Esophagus squamous epithelium (tissue), 5 donors: ENCODE measurements at regions not wholly inside any gene's neighbourhood (a gene's known extent, or its start where the extent isn't known, plus 50 kb on each side); places are given as distances from the start of the nearest gene placed in this dataset.

Experiments used
- DNase-seq: peaks from one replicate; lab custom pipeline; 2025; lab: John Stamatoyannopoulos, UW
- H3K27ac ChIP-seq, 4 donors: fragments of 200-600 bp; sonication (generic); one replicate each; pipeline ENCODE4 v1.5.1; 2016 to 2019; ENCODE audit warnings: mild to moderate bottlenecking in 1 of 4
- H3K27me3 ChIP-seq, 4 donors: fragments of 200-600 bp; sonication (generic); 1 replicate in 3 of 4; 2 replicates in 1 of 4; pipeline versions ENCODE4 v1.5.1 to v1.6.0; 2017 to 2021; ENCODE audit warnings: antibody characterized with exemption in 1 of 4
- H3K36me3 ChIP-seq, 3 donors: fragments of 200-600 bp; sonication (generic); one replicate each; pipeline ENCODE4 v1.5.1; 2016 to 2019
- H3K4me1 ChIP-seq, 3 donors: fragments of 200-600 bp; sonication (generic); one replicate each; pipeline ENCODE4 v1.5.1; 2017 to 2019
- H3K4me3 ChIP-seq, 4 donors: fragments of 200-600 bp; sonication (generic); 1 replicate in 3 of 4; 2 replicates in 1 of 4; pipeline ENCODE4 v1.5.1; 2016 to 2019; ENCODE audit warnings: mild to moderate bottlenecking in 2 of 4, moderate library complexity in 1 of 4
- H3K9me3 ChIP-seq, 3 donors: fragments of 200-600 bp; sonication (generic); one replicate each; pipeline ENCODE4 v1.5.1; 2016 to 2019
- CTCF ChIP-seq, 6 experiments: fragments of 450-650 bp in 4 of 6; fragments of 200-600 bp in 2 of 6; sonication (generic) in 2 of 6; IDR thresholded peaks; one replicate each; pipeline ENCODE4 v1.5.1; 2016 to 2019; ENCODE audit warnings: antibody characterized with exemption in 6 of 6, mild to moderate bottlenecking in 4 of 6, moderate library complexity in 4 of 6
- POLR2A ChIP-seq, 4 donors: fragments of 450-650 bp; IDR thresholded peaks; one replicate each; pipeline ENCODE4 v1.6.1; 2017; ENCODE audit warnings: antibody characterized with exemption in 4 of 4, mild to moderate bottlenecking in 4 of 4, moderate library complexity in 3 of 4
- WGBS, 2 donors: methylation state at CpG; one replicate each; pipeline ENCODE4 v1.1.5; 2018; 5-methylcytosine and 5-hydroxymethylcytosine counted together
- intact Hi-C: fragments of 100-400 bp; cut with DNase I; formaldehyde crosslinking; loops from one replicate; pipeline ENCODE4 v1.15.0; 2022
- donor health status: DM: yes; HTN: yes; CAD: no.

GRCh38 chr12:13849456-13849855 lies 131.9 kb downstream of the GRIN2B start:
- no peaks in the 10 kb centered on the region for H3K9me3 ChIP-seq
- WGBS, 2 donors = 55 to 68% methylated on average over 2 to 3 of the region's 3 CpGs
- no peaks in the 10 kb centered on the region for H3K36me3 ChIP-seq
- H3K4me1 ChIP-seq = no peaks in the 10 kb centered on the region
- no peak for TF ChIP-seq POLR2A (IDR thresholded peaks at IDR 0.05)
- no peak for TF ChIP-seq CTCF (IDR thresholded peaks at IDR 0.05)
- no peak overlapping the region for H3K27ac ChIP-seq
- no peak for DNase-seq
- intact Hi-C loops = no loop called here
- no peaks in the 10 kb centered on the region for H3K27me3 ChIP-seq
- H3K4me3 ChIP-seq = no peak overlapping the region

- H3K4me3 ChIP-seq = no peak overlapping the region
- H3K9me3 ChIP-seq = no peaks in the 10 kb centered on the region
- intact Hi-C loops = no loop called here
- no peak for DNase-seq
- 58 to 85% methylated on average over 1 of the region's 1 CpG for WGBS, 2 donors
- no peaks in the 10 kb centered on the region for H3K4me1 ChIP-seq
- no peaks in the 10 kb centered on the region for H3K36me3 ChIP-seq
- no peak for TF ChIP-seq POLR2A (IDR thresholded peaks at IDR 0.05)
- no peak for TF ChIP-seq CTCF (IDR thresholded peaks at IDR 0.05)
- H3K27ac ChIP-seq = no peak overlapping the region
- no peaks in the 10 kb centered on the region for H3K27me3 ChIP-seq
These were observed 137.6 kb downstream of the GRIN2B start for GRCh38 chr12:13843841-13844240.

- no peak overlapping the region for H3K27ac ChIP-seq
- WGBS, 2 donors = 79 to 82% methylated on average over 7 of the region's 7 CpGs
- TF ChIP-seq POLR2A (IDR thresholded peaks at IDR 0.05) = no peak
- no peak for TF ChIP-seq CTCF (IDR thresholded peaks at IDR 0.05)
- H3K27me3 ChIP-seq = no peaks in the 10 kb centered on the region
- no peaks in the 10 kb centered on the region for H3K36me3 ChIP-seq
- no peak for DNase-seq
- intact Hi-C loops = no loop called here
- no peaks in the 10 kb centered on the region for H3K4me1 ChIP-seq
- no peaks in the 10 kb centered on the region for H3K9me3 ChIP-seq
- H3K4me3 ChIP-seq = no peak overlapping the region
These were observed 140.0 kb downstream of the GRIN2B start for GRCh38 chr12:13841358-13841757.

- Histone ChIP-seq H3K27me3 (no peaks in the 10 kb centered on the region), H3K4me1 (no peaks in the 10 kb centered on the region), H3K9me3 (no peaks in the 10 kb centered on the region), H3K36me3 (no peaks in the 10 kb centered on the region), H3K4me3 (no peak overlapping the region), H3K27ac (no peak overlapping the region)
- WGBS, 2 donors = 66 to 72% methylated on average over 11 of the region's 11 CpGs
- TF ChIP-seq POLR2A (IDR thresholded peaks at IDR 0.05) = no peak
- TF ChIP-seq CTCF (IDR thresholded peaks at IDR 0.05) = no peak
- DNase-seq = no peak
- intact Hi-C loops = no loop called here
These were observed 141.8 kb downstream of the GRIN2B start for GRCh38 chr12:13839365-13840336.

GRCh38 chr12:13836099-13836498 lies 145.3 kb downstream of the GRIN2B start:
- Histone ChIP-seq H3K4me3 (no peak overlapping the region), H3K27ac (no peak overlapping the region), H3K4me1 (no peaks in the 10 kb centered on the region), H3K9me3 (no peaks in the 10 kb centered on the region), H3K27me3 (no peaks in the 10 kb centered on the region), H3K36me3 (no peaks in the 10 kb centered on the region)
- TF ChIP-seq POLR2A (IDR thresholded peaks at IDR 0.05) (no peak), CTCF (IDR thresholded peaks at IDR 0.05) (no peak)
- intact Hi-C loops = no loop called here
- WGBS, 2 donors = 75% methylated on average over 1 of the region's 3 CpGs; no CpG with 5 or more reads in 1 of the 2 donors
- no peak for DNase-seq
